SK-N-SH treated with all-trans-retinoic acid at 6 μM for 48 hours (cell line): ENCODE measurements at regions not wholly inside any gene's neighbourhood (a gene's known extent, or its start where the extent isn't known, plus 50 kb on each side); places are given as distances from the start of the nearest gene placed in this dataset.

ENCODE experiments used
- ATAC-seq: fragments of 200-7000 bp; cut with Tn5 transposase; 3 replicates; pipeline ENCODE4 v1.9.1; 2020; ENCODE audit warnings: mild to moderate bottlenecking, moderate library complexity
- ARNTL ChIP-seq: fragments of 450-650 bp; formaldehyde crosslinking; IDR thresholded peaks from 2 replicates; pipeline ENCODE4 v1.5.0; 2020; ENCODE audit warnings: low read depth, mild to moderate bottlenecking, moderate library complexity, borderline replicate concordance
- BACH2 ChIP-seq: fragments of 250-450 bp; sonication (Bioruptor Pico); IDR thresholded peaks from 2 replicates; pipeline ENCODE4 v1.9.0; 2021; ENCODE audit warnings: mild to moderate bottlenecking, borderline replicate concordance
- CREB5 ChIP-seq: fragments of 250-450 bp; sonication (Bioruptor Pico); IDR thresholded peaks from 2 replicates; pipeline ENCODE4 v1.5.1; 2020; ENCODE audit warnings: low read depth, mild to moderate bottlenecking, moderate library complexity
- CSDC2 ChIP-seq: fragments of 250-450 bp; sonication (Bioruptor Pico); IDR thresholded peaks from 2 replicates; pipeline ENCODE4 v1.5.0; 2020; ENCODE audit warnings: mild to moderate bottlenecking, moderate library complexity
- CSRNP3 ChIP-seq: fragments of 250-450 bp; sonication (Bioruptor Pico); IDR thresholded peaks from 2 replicates; pipeline ENCODE4 v1.5.1; 2021; ENCODE audit warnings: mild to moderate bottlenecking, moderate library complexity
- GLIS3 ChIP-seq: fragments of 250-450 bp; sonication (Bioruptor Pico); IDR thresholded peaks from 2 replicates; pipeline ENCODE4 v1.5.0; 2020; ENCODE audit warnings: mild to moderate bottlenecking, moderate library complexity
- ISL1 ChIP-seq: fragments of 250-450 bp; sonication (Bioruptor Pico); IDR thresholded peaks from 2 replicates; pipeline ENCODE4 v2.1.2; 2022; ENCODE audit warnings: mild to moderate bottlenecking, moderate library complexity
- OSR1 ChIP-seq: fragments of 250-450 bp; sonication (Bioruptor Pico); IDR thresholded peaks from 2 replicates; pipeline ENCODE4 v1.8.0; 2022; ENCODE audit warnings: moderate library complexity, mild to moderate bottlenecking, inconsistent platforms
- PPARA ChIP-seq: fragments of 250-450 bp; sonication (Bioruptor Pico); IDR thresholded peaks from 2 replicates; pipeline ENCODE4 v1.5.0; 2020; ENCODE audit warnings: mild to moderate bottlenecking, borderline replicate concordance
- RARB ChIP-seq: fragments of 250-450 bp; sonication (Bioruptor Pico); IDR thresholded peaks from 2 replicates; pipeline ENCODE4 v1.8.0; 2021; ENCODE audit warnings: mild to moderate bottlenecking, moderate library complexity
- SNAI2 ChIP-seq: fragments of 250-450 bp; sonication (Bioruptor Pico); IDR thresholded peaks from 2 replicates; pipeline ENCODE4 v1.5.0; 2020; ENCODE audit warnings: mild to moderate bottlenecking, moderate library complexity
- TOX ChIP-seq: fragments of 250-450 bp; sonication (Bioruptor Pico); IDR thresholded peaks from 2 replicates; pipeline ENCODE4 v1.8.0; 2021; ENCODE audit warnings: mild to moderate bottlenecking, moderate library complexity, borderline replicate concordance
- ZC3H10 ChIP-seq: fragments of 250-450 bp; sonication (Bioruptor Pico); IDR thresholded peaks from 2 replicates; pipeline ENCODE4 v1.5.1; 2021; ENCODE audit warnings: mild to moderate bottlenecking, moderate library complexity
- ZFP3 ChIP-seq: fragments of 250-450 bp; sonication (Bioruptor Pico); IDR thresholded peaks from 2 replicates; pipeline ENCODE4 v1.5.0; 2020; ENCODE audit warnings: mild to moderate bottlenecking, moderate library complexity
- ZFP30 ChIP-seq: fragments of 450-650 bp; formaldehyde crosslinking; IDR thresholded peaks from 2 replicates; pipeline ENCODE4 v1.5.0; 2022; ENCODE audit warnings: mild to moderate bottlenecking, moderate library complexity
- ZNF565 ChIP-seq: fragments of 450-650 bp; formaldehyde crosslinking; conservative IDR thresholded peaks from 2 replicates; pipeline ENCODE4 v1.5.0; 2020; ENCODE audit warnings: low read depth, mild to moderate bottlenecking, moderate library complexity
- ZNF70 ChIP-seq: fragments of 450-650 bp; formaldehyde crosslinking; IDR thresholded peaks from 2 replicates; pipeline ENCODE4 v1.5.0; 2020; ENCODE audit warnings: mild to moderate bottlenecking, moderate library complexity
- ZNF8 ChIP-seq: fragments of 450-650 bp; formaldehyde crosslinking; IDR thresholded peaks from 2 replicates; pipeline ENCODE4 v1.5.0; 2020; ENCODE audit warnings: mild to moderate bottlenecking, moderate library complexity
- TF ChIP-seq, protein P1 (sequence below): fragments of 250-450 bp; sonication (Bioruptor Pico); IDR thresholded peaks from 2 replicates; pipeline ENCODE4 v1.8.0; 2021; ENCODE audit warnings: low read depth, mild to moderate bottlenecking, moderate library complexity, borderline replicate concordance
- TF ChIP-seq, protein P2 (sequence below): fragments of 250-450 bp; sonication (Bioruptor Pico); IDR thresholded peaks from 2 replicates; pipeline ENCODE4 v1.5.0; 2020; ENCODE audit warnings: mild to moderate bottlenecking, moderate library complexity
- TF ChIP-seq, protein P3 (sequence below): fragments of 250-450 bp; sonication (Bioruptor Pico); IDR thresholded peaks from 2 replicates; pipeline ENCODE4 v1.8.0; 2020; ENCODE audit warnings: mild to moderate bottlenecking, moderate library complexity, borderline replicate concordance

DNA sequence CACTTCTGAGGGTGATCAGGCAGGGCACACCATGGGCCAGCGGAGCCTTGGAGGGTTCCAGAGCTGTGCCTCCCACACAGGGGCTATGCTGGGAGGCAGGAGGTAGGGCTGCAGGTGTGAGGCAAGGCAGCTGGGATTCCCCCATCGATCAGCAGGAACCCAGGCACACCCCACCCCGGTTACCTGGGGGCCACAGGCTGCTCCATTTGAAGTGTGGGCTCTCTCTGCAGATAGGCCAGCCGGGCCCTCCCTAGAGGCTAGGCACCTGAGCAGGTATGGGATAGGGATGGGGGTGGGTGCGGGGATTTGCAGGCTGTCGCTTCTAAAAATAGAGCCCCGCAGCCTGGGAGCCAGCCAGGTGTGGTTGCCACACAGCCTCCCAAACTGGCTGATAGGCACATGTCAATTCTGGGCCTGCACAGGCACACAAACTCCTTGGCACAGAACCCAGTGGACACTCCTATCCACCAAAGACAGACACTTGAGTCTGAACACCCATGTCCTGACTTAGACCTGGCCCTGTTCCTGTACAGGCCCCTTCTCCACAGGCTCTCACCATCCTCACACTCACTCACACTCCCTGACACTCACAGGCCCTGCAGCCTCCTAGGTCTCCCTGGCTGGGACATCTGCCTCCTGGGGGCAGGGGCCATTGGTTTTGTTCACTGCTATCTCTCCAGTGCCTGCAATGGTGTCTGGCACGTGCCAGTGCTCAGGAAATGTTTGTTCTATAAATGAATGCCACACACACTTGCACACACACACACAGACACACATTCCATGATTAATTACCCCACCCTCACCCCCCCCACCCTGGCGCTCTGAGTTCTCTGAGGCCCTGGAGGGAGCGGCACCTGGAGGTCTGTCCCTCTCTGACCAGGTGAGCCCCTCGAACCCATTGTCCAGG lies 73.4 kb downstream of the ZFP36L2 start:
- no peak for ATAC-seq
- no peak for TF ChIP-seq ZFP3 (CRISPR knock-in tag)
- TF ChIP-seq TOX = no peak
- TF ChIP-seq ISL1 (CRISPR knock-in tag) = no peak
- no peak for TF ChIP-seq ZNF8 (CRISPR knock-in tag)
- no peak for TF ChIP-seq CREB5 (CRISPR knock-in tag)
- TF ChIP-seq ZC3H10 = no peak
- TF ChIP-seq, protein P1, sequence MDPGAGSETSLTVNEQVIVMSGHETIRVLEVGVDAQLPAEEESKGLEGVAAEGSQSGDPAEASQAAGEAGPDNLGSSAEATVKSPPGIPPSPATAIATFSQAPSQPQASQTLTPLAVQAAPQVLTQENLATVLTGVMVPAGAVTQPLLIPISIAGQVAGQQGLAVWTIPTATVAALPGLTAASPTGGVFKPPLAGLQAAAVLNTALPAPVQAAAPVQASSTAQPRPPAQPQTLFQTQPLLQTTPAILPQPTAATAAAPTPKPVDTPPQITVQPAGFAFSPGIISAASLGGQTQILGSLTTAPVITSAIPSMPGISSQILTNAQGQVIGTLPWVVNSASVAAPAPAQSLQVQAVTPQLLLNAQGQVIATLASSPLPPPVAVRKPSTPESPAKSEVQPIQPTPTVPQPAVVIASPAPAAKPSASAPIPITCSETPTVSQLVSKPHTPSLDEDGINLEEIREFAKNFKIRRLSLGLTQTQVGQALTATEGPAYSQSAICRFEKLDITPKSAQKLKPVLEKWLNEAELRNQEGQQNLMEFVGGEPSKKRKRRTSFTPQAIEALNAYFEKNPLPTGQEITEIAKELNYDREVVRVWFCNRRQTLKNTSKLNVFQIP (CRISPR knock-in tag) = no peak
- TF ChIP-seq, protein P2, sequence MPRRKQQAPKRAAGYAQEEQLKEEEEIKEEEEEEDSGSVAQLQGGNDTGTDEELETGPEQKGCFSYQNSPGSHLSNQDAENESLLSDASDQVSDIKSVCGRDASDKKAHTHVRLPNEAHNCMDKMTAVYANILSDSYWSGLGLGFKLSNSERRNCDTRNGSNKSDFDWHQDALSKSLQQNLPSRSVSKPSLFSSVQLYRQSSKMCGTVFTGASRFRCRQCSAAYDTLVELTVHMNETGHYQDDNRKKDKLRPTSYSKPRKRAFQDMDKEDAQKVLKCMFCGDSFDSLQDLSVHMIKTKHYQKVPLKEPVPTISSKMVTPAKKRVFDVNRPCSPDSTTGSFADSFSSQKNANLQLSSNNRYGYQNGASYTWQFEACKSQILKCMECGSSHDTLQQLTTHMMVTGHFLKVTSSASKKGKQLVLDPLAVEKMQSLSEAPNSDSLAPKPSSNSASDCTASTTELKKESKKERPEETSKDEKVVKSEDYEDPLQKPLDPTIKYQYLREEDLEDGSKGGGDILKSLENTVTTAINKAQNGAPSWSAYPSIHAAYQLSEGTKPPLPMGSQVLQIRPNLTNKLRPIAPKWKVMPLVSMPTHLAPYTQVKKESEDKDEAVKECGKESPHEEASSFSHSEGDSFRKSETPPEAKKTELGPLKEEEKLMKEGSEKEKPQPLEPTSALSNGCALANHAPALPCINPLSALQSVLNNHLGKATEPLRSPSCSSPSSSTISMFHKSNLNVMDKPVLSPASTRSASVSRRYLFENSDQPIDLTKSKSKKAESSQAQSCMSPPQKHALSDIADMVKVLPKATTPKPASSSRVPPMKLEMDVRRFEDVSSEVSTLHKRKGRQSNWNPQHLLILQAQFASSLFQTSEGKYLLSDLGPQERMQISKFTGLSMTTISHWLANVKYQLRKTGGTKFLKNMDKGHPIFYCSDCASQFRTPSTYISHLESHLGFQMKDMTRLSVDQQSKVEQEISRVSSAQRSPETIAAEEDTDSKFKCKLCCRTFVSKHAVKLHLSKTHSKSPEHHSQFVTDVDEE = no peak
- TF ChIP-seq PPARA (CRISPR knock-in tag) = no peak
- TF ChIP-seq RARB (CRISPR knock-in tag) = no peak
- no peak for TF ChIP-seq ARNTL (CRISPR knock-in tag)
- TF ChIP-seq CSRNP3 (CRISPR knock-in tag) = no peak
- TF ChIP-seq, all 23 proteins: peak for 0

DNA sequence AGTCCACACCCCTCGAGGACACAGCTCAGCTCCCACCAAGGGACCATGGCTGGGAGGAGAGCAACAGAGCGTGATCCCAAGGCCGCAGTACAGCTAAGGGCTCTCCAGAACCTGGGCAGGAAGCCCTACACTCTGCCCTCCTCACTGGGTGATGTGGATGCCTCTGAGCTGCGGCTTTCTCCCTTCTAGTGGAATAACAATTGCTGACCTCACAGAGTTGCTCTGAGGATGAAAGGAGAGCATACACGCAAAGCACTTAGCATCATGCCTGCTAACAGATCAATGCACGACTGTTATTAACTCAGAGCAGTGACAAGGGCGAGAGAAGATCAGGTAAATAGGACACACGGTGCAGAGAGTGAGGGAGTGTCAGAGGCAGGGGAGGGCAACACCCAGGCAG lies 74.2 kb downstream of the ZFP36L2 start:
- no peak for ATAC-seq
- TF ChIP-seq ZFP30 (CRISPR knock-in tag) = no peak
- TF ChIP-seq ZNF565 (CRISPR knock-in tag) = no peak
- no peak for TF ChIP-seq ZNF70 (CRISPR knock-in tag)
- no peak for TF ChIP-seq ZNF8 (CRISPR knock-in tag)
- TF ChIP-seq, protein P1 (CRISPR knock-in tag) = no peak
- no peak for TF ChIP-seq OSR1 (CRISPR knock-in tag)
- TF ChIP-seq ZFP3 (CRISPR knock-in tag) = no peak
- TF ChIP-seq, protein P3, sequence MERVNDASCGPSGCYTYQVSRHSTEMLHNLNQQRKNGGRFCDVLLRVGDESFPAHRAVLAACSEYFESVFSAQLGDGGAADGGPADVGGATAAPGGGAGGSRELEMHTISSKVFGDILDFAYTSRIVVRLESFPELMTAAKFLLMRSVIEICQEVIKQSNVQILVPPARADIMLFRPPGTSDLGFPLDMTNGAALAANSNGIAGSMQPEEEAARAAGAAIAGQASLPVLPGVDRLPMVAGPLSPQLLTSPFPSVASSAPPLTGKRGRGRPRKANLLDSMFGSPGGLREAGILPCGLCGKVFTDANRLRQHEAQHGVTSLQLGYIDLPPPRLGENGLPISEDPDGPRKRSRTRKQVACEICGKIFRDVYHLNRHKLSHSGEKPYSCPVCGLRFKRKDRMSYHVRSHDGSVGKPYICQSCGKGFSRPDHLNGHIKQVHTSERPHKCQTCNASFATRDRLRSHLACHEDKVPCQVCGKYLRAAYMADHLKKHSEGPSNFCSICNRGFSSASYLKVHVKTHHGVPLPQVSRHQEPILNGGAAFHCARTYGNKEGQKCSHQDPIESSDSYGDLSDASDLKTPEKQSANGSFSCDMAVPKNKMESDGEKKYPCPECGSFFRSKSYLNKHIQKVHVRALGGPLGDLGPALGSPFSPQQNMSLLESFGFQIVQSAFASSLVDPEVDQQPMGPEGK = no peak
- TF ChIP-seq CREB5 (CRISPR knock-in tag) = no peak
- no peak for TF ChIP-seq CSDC2 (CRISPR knock-in tag)
- TF ChIP-seq BACH2 (CRISPR knock-in tag) = no peak
- TF ChIP-seq, protein P2 = no peak
- no peak for TF ChIP-seq SNAI2 (CRISPR knock-in tag)
- no peak for TF ChIP-seq RARB (CRISPR knock-in tag)
- no peak for TF ChIP-seq ARNTL (CRISPR knock-in tag)
- no peak for TF ChIP-seq GLIS3 (CRISPR knock-in tag)
